ENCODE measurements at regions not wholly inside any gene's neighbourhood (a gene's known extent, or its start where the extent isn't known, plus 50 kb on each side); places are given as distances from the start of the nearest gene placed in this dataset.

- no peak for TF ChIP-seq ZNF221 (tag by site-specific recombination; IDR thresholded peaks at IDR 0.05; ENCODE audit: borderline replicate concordance)
- TF ChIP-seq BCL11B (tag by site-specific recombination; IDR thresholded peaks at IDR 0.05; ENCODE audit: low read depth), result no peak
- no peak for TF ChIP-seq REST (tag by site-specific recombination; IDR thresholded peaks at IDR 0.05)
- TF ChIP-seq ZNF391 (tag by site-specific recombination; IDR thresholded peaks at IDR 0.05; ENCODE audit: borderline replicate concordance, low read depth), result no peak
- no peak for TF ChIP-seq ZNF560 (tag by site-specific recombination; IDR thresholded peaks at IDR 0.05; ENCODE audit: borderline replicate concordance)
- TF ChIP-seq ZNF555 (tag by site-specific recombination; conservative IDR thresholded peaks at IDR 0.05), result no peak
Measured at GRCh38 chr9:25212361-25212760, 465.9 kb downstream of the TUSC1 start.

All from HEK293 (cell line).